Fibroblast of lung (primary cell): ENCODE measurements at regions not wholly inside any gene's neighbourhood (a gene's known extent, or its start where the extent isn't known, plus 50 kb on each side); places are given as distances from the start of the nearest gene placed in this dataset.

Source experiments
- CTCF ChIP-seq, 2 donors: IDR thresholded peaks in 1 of 2; conservative IDR thresholded peaks in 1 of 2; 1 replicate in 1 of 2; 2 replicates in 1 of 2; pipeline ENCODE4 v1.5.1; 2011 to 2012; ENCODE audit warnings: low read length in 2 of 2, control low read depth in 1 of 2, inconsistent platforms in 1 of 2, low read depth in 1 of 2, mild to moderate bottlenecking in 1 of 2
- EZH2 ChIP-seq: IDR thresholded peaks from 2 replicates; pipeline ENCODE4 v1.5.1; 2012; ENCODE audit warnings: low read length, control low read depth, mild to moderate bottlenecking; ENCODE audit errors: missing control alignments

DNA sequence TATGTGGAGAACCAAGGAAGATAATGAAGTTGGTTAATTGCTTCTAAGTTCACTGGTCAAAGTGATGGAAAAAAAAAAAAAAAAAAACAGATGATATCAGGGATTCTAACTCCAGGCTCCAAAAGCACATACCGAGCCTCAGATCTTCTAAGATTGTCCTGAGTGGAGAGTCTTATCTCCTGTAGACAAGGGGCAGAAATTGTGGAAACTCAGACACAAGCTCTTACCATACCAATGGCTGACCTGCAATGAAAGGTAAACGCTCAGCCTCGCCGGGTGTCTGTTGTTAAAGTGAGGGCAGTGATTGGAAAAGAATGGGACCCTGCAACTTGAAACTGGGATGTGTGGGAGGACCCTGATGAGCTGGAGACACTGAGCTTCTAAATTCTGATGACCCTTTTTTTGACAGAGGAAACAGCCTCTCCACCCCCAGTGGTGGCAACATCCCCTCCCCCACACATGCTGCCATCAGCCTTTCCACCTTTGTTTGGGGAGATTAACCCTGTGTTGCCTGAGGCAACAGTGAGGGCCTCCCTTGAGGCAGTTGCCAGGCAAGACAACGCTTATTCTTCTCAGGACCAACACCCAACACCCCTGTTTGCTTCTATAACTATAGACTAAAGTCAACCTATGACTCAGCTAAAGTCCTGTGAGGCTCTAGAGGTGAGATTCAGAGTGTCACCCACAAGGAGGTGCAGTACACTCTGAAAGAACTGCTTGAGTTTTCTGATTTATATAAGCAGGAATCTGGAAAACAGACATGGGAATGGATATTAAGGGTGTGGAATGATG, 154.0 kb downstream of the THBS2 start:
- no peak for TF ChIP-seq CTCF (conservative IDR thresholded peaks at IDR 0.05 in 1 of 2, IDR thresholded peaks at IDR 0.05 in 1 of 2; ENCODE audit: low read depth in 1 of 2, low read length in 2 of 2)
- no peak for TF ChIP-seq EZH2
